T-helper 2 cell (primary cell): ENCODE measurements at regions not wholly inside any gene's neighbourhood (a gene's known extent, or its start where the extent isn't known, plus 50 kb on each side); places are given as distances from the start of the nearest gene placed in this dataset.
A peak's percentile ranks its signal among the peaks of the same experiment; 100 is the strongest.
"Not testable (repeated sequence)": the region's sequence is repeated elsewhere in the genome, so short reads cannot be mapped to it uniquely, and the experiment has no call there.

Source experiments
- DNase-seq, 5 experiments: peaks; one replicate each; pipeline versions ENCODE4 v3.0.0 to v3.0.0-alpha.2; 2012 to 2022

DNA sequence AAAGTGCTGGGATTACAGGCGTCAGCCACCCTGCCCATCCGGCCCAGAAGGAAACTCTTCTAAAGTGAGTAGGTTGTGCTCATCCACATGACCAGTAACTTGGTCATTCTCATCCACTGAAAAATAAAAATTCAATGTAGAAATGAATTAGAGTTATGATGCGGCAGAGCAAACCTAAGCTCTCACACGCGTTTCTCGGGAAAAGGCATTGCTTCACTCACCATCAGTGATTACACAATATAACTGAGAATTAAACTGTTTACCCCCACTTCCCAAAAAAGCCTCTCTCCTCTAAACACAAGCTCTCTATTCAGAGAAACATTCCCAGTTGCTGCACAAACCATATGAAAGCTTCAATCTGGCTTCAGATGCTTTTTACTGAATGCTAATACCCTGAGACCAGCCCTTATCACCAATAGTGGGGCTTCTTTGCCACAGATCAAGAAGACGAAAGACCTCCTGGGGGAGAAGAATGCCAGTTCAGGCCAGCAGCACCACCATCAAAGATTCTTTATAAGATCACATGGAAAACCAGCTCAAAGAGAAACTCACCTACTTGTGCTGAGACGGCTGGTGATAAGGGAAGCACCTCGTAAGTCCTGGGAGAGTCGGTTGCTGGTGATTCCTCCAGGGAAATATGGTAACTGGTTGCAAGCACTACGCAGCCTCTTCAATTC, 121.5 kb upstream of the SFSWAP start:
- no peak for DNase-seq

- DNase-seq, result no peak
Measured at GRCh38 chr12:131589966-131590365, 120.9 kb upstream of the SFSWAP start.

- no peak for DNase-seq
Measured at GRCh38 chr12:131591136-131591535, 119.8 kb upstream of the SFSWAP start.

GRCh38 chr12:131591714-131592709, 118.9 kb upstream of the SFSWAP start:
- DNase-seq, result no peak

- peak in 1 of 5 experiments; percentile 87 for DNase-seq
Measured at GRCh38 chr12:131592972-131593371, 117.9 kb upstream of the SFSWAP start.

DNA sequence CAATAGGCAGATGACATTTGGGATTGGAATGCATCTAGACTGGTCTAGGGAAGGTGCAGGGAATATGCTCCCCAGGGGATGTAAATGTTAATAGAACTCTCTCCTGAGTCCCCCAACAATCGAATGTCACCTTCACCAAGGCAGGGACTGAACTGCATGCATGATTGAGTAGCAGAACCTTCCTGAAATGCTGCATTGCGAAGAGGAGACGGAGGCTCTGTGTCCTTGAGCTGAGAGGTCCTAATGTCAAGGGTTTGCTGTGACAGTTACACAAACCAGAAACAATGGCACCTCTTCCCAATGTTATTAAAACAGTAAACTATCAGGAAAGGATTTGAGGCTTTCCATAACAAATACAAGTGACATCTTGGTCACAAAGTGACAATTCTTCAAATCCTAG, 117.5 kb upstream of the SFSWAP start:
- no peak for DNase-seq

DNA sequence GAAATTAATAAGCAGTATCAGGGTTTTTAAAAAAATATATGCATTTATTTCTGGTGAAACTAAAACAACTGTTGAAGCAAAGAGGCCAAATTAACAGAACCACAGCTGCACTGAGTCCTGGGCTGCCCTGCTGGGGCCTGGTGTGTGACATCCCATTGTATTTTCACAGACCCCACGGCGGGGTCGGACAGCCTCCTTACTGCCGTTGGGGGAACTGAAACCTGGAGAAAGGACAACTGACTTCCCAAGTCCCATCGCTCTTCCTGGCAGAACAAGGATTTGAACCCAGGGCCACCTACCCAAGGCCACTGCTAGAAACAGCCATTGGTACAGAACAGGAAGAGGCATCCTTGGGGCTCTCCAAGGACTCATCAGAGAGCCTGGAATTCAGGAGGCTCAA, 114.8 kb upstream of the SFSWAP start:
- no peak for DNase-seq

- no peak for DNase-seq
Measured at GRCh38 chr12:131597333-131597732, 113.6 kb upstream of the SFSWAP start.

DNA sequence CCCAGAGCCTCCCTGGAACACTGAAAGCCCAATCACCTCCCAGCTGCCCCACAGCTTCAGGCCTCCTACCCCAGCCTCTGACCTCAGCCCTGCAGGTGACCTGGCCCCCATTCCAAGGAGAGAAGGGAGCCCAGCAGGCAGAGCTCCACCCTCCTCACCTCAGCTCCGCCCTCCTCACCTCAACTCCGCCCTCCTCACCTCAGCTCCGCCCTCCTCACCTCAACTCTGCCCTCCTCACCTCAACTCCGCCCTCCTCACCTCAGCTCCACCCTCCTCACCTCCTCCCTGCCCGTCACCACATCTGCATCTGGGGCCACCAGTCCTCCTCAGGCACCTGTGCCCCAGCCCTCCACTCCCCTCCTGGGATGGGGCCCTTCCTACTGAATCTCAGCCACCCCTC, 112.2 kb upstream of the SFSWAP start:
- DNase-seq, result peak in 1 of 5 experiments; percentile 43

DNA sequence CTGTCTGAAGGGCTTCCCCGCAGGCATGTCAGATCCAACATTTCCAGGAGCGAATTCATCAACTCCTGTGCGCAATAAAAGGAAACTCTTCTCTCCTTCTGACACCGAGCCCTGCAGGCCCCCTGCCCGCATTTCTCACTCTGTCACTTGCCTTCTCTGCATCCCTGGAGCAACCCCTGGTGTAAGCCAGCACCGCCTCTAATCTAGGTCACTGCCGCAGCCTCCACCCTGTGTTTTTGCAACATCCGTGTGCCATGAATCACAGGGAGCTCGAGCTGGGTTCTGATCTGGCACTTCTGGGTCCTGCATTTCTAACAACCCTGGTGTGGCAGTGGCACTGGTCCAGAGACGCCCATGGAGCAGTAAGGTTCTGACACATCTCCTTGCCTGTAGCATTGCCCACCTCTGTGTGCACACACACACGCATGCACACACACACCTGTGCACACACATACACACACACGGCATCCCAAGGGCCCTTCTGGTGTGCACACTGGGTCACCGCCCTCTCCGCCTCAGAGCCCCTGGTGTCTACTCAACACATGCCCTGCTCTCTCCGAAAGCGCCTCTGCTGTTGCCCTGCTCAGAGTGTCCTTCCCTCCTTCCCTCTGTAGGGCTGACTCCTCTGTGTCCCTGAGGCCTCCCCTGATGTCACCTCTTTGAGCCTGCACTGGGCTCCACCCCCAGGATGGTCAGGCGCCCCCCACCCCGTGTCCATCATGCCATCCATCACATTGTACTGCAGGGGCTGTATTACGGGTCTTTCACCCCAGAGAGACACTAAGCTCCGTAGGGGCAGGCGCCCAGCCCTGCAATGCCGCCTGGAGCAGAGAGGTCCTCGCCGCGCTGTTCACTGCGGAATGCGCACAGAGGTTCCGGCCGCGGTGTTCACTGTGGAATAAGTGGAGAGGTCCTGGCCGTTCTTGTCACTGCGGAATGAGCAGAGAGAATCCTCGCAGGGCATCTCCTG, 111.4 kb upstream of the SFSWAP start:
- DNase-seq, result peak in 1 of 5 experiments; percentile 13

GRCh38 chr12:131600160-131600532, 110.7 kb upstream of the SFSWAP start:
- DNase-seq, result no peak

DNA sequence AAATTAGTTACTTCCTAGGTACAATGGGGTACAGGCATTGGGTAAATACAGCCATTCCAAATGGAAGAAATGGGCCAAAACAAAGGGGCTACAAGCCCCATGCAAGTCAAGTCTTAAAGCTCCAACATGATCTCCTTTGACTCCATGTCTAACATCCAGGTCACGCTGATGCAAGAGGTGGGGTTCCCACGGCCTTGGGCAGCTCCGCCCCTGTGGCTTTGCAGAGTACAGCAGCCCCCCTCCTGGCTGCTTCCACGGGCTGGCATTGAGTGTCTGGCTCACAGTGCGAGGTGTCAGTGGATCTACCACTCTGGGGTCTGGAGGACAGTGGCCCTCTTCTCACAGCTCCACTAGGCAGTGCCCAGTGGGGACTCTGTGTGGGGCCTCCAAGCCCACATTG, 109.4 kb upstream of the SFSWAP start:
- DNase-seq, result not testable (repeated sequence)

DNA sequence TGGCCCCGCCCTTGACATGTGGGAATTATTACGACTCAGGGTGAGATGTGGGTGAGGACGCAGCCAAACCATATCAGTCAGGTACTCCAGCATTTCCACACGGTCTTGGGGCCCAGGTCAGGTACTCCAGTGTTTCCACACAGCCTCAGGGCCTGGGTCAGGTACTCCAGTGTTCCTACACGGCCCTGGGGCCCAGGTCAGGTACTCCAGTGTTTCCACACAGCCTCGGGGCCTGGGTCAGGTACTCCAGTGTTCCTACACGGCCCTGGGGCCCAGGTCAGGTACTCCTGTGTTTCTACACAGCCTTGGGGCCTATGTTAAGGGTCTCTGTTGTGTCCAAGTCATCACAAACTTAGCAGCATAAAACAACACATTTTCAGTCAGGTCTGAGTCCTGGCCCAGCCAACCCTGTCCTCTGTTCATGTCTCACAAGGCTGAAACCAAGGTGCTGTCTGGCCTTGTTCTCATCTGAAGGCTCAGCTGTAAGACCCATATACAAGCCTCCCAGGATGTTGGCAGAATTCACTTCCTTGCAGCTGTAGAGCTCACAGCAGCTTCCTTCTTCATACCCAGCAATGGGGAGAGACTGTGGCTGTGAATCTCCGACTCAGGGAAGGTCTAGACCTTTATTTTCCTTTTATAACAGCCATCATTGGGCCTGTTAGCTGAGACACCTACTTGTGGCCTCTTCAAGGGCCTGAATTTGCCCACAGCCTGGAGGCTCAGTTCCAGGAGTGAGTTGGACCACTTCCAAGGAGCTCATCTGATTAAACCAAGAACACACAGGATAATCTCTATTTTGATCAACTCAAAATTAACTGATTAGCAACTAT, 107.6 kb upstream of the SFSWAP start:
- DNase-seq, result peak in 1 of 5 experiments; percentile 53

- DNase-seq, result peak in 2 of 5 experiments; percentile 50 to 90
Measured at GRCh38 chr12:131603939-131604795, 106.7 kb upstream of the SFSWAP start.

GRCh38 chr12:131604859-131605258, 106.0 kb upstream of the SFSWAP start:
- DNase-seq, result no peak

DNA sequence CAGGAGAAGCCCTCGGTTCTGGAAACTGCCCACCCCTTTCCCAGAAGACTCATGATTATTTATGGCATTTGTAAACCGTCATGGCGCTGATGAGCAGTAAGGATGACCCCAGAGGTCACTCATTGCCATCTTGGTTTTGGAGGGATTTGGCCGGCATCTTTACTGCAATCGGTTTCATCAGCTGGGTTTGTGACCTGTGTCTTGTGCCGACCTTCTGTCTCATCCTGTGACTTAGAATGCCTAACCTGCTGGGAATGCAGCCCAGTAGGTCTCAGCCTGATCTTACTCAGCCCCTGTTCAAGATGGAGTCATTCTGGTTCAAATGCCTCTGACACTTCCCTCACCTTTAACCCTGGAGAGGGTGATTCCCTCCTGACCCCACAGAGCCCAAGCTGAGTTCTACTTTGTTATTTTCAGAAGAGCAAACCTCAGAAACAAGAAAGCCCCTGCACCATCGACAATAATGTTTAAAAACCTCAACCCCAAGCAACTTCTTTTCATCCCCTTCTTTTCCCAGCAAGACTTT, 105.5 kb upstream of the SFSWAP start:
- no peak for DNase-seq

DNA sequence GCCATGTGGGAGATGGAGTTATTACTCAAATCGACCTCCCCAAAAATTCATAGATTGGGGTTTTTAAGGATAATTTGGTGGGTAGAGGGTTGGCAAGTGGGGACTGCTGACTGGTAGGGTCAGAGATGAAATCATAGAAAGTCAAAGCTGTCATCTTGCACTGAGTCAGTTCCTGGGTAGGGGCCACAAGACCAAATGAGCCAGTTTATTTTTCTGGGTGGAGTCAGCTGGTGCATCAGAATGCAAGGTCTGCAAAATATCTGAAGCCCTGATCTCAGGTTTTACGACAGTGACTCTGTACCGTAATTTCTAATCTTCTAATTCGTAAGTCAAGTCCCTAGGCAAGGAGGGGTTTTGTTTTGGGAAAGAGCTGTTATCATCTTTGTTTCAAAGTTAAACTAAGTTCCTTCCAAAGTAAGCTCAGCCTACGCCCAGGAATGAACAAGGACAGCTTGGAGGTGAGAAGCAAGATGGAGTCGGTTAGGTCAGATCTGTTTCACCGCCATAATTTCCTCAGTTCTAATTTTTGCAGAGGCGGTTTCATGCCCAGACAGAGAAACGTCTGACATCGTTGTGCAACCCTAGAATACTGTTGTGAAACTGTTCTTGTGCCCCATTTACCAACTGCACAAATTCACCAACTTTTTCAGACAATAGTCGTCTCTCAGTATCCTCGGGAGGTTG, 104.5 kb upstream of the SFSWAP start:
- DNase-seq, result peak in 1 of 5 experiments; percentile 85

GRCh38 chr12:131607658-131608447, 103.0 kb upstream of the SFSWAP start:
- peak in 2 of 5 experiments; percentile 17 to 65 for DNase-seq
